Panc1 (cell line): ENCODE measurements at regions not wholly inside any gene's neighbourhood (a gene's known extent, or its start where the extent isn't known, plus 50 kb on each side); places are given as distances from the start of the nearest gene placed in this dataset.

Experiments
- ATAC-seq: fragments of 200-7000 bp; cut with Tn5 transposase; 2 replicates; pipeline ENCODE4 v1.9.1; 2020; ENCODE audit warnings: mild to moderate bottlenecking, moderate library complexity
- BruUV-seq: library from RNA; stranded (reverse); fragments of 400-500 nt; replicated peaks from 2 replicates; lab custom pipeline; 2021; lab: Mats Ljungman, UMichigan
- CTCF ChIA-PET: fragments of 300-600 bp; sonication (Branson Sonifier 250); formaldehyde crosslinking; loops from one replicate; lab custom pipeline; 2022; ENCODE audit warnings: antibody characterized with exemption; lab: Charles Lee
- POLR2A ChIA-PET: fragments of 300-600 bp; sonication (Branson Sonifier 250); formaldehyde crosslinking; loops from one replicate; lab custom pipeline; 2022; ENCODE audit warnings: antibody characterized with exemption; lab: Charles Lee
- DNase-seq: peaks from one replicate; pipeline ENCODE4 v3.0.0-alpha.2; 2010; ENCODE audit warnings: low read depth, low spot score
- H3K27ac ChIP-seq: 2 replicates; pipeline ENCODE4 v1.5.1; 2011; ENCODE audit warnings: mild to moderate bottlenecking, low read length, inconsistent platforms
- H3K27me3 ChIP-seq: fragments of 200-500 bp; sonication (Bioruptor generic); 2 replicates; pipeline ENCODE4 v1.6.0; 2014; ENCODE audit warnings: low read length, inconsistent platforms; ENCODE audit not compliant: control insufficient read depth, insufficient read depth
- H3K36me3 ChIP-seq: fragments of 200-500 bp; sonication (Bioruptor generic); 2 replicates; pipeline ENCODE4 v1.5.1; 2014; ENCODE audit warnings: inconsistent platforms, mild to moderate bottlenecking, low read length, moderate library complexity; ENCODE audit not compliant: control insufficient read depth, insufficient read depth
- H3K4me1 ChIP-seq: 2 replicates; pipeline ENCODE4 v1.5.1; 2011; ENCODE audit warnings: inconsistent platforms, mild to moderate bottlenecking, low read length, moderate library complexity; ENCODE audit not compliant: control insufficient read depth, insufficient read depth
- H3K4me3 ChIP-seq, 2 experiments: 2 replicates each; pipeline ENCODE4 v1.5.1; 2011 to 2012; ENCODE audit warnings: low read depth in 2 of 2, low read length in 2 of 2, mild to moderate bottlenecking in 2 of 2, inconsistent platforms in 1 of 2, moderate library complexity in 1 of 2
- H3K9me3 ChIP-seq: fragments of 200-500 bp; sonication (Bioruptor generic); 2 replicates; pipeline ENCODE4 v1.5.1; 2014; ENCODE audit warnings: low read depth, mild to moderate bottlenecking, inconsistent platforms, low read length, moderate library complexity; ENCODE audit not compliant: control insufficient read depth, insufficient read depth
- POLR2AphosphoS5 ChIP-seq: IDR thresholded peaks from 2 replicates; pipeline ENCODE4 v1.6.1; 2012; ENCODE audit warnings: mild to moderate bottlenecking, low read depth, low read length, moderate library complexity
- SIN3A ChIP-seq: IDR thresholded peaks from 2 replicates; pipeline ENCODE4 v1.6.1; 2012; ENCODE audit warnings: low read depth, mild to moderate bottlenecking, low read length, moderate library complexity, borderline replicate concordance; ENCODE audit not compliant: insufficient read depth
- TCF7L2 ChIP-seq: IDR thresholded peaks from 2 replicates; pipeline ENCODE4 v1.6.1; 2011; ENCODE audit warnings: mild to moderate bottlenecking, low read depth, low read length, inconsistent platforms
- in situ Hi-C: cut with HindIII; loops from 2 replicates; pipeline ENCODE4 v1.10.0; 2016; ENCODE audit warnings: low sequenced_read_pairs, low pct_unique_long_range_greater_than_20kb
- intact Hi-C: fragments of 100-400 bp; cut with micrococcal nuclease; formaldehyde crosslinking; loops from one replicate; pipeline ENCODE4 v1.10.0; 2022; ENCODE audit not compliant: unreplicated experiment
- TF ChIP-seq, protein P1 (sequence below): fragments of 450-650 bp; IDR thresholded peaks from 2 replicates; pipeline ENCODE4 v1.5.1; 2017; ENCODE audit warnings: mild to moderate bottlenecking
- TF ChIP-seq, protein P2 (sequence below), 2 experiments: IDR thresholded peaks; 2 replicates each; pipeline ENCODE4 v1.6.1; 2011 to 2012; ENCODE audit warnings: low read depth in 2 of 2, control low read depth in 1 of 2, low read length in 1 of 2, mild to moderate bottlenecking in 1 of 2, moderate library complexity in 1 of 2; ENCODE audit not compliant: insufficient read depth in 1 of 2

DNA sequence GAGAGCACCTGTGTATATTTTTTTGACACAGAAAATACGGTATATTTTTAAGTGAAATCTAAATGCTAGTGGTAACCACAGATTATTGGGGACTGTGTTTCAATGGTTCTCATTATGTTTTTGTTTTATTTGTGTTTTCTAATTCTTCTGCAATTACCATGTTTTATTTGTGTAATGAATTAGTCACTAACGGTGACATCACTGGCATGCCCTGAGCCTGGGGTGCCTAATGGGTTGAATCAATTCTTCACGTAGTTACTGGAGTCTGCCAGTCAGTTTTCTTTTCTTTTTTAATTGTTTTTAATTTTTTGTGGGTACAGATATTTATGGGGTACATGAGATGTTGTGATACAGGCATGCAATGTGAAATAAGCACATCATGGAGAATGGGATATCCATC lies 168.8 kb downstream of the RELL1 start:
- H3K9me3 ChIP-seq, result no peaks in the 10 kb centered on the region
- no peaks in the 10 kb centered on the region for H3K36me3 ChIP-seq
- in situ Hi-C loops, result no loop called here
- intact Hi-C loops, result no loop called here
- ATAC-seq, result no peak
- no peaks in the 10 kb centered on the region for H3K4me1 ChIP-seq
- H3K4me3 ChIP-seq, result no peak overlapping the region
- H3K27ac ChIP-seq, result no peak overlapping the region
- H3K27me3 ChIP-seq, result no peaks in the 10 kb centered on the region
- ChIA-PET CTCF (no interaction called here), POLR2A (no interaction called here)
- BruUV-seq, result no TSS peak
- no peak for TF ChIP-seq SIN3A
- TF ChIP-seq POLR2AphosphoS5, result no peak
- no peak for TF ChIP-seq TCF7L2
- TF ChIP-seq, protein P1, sequence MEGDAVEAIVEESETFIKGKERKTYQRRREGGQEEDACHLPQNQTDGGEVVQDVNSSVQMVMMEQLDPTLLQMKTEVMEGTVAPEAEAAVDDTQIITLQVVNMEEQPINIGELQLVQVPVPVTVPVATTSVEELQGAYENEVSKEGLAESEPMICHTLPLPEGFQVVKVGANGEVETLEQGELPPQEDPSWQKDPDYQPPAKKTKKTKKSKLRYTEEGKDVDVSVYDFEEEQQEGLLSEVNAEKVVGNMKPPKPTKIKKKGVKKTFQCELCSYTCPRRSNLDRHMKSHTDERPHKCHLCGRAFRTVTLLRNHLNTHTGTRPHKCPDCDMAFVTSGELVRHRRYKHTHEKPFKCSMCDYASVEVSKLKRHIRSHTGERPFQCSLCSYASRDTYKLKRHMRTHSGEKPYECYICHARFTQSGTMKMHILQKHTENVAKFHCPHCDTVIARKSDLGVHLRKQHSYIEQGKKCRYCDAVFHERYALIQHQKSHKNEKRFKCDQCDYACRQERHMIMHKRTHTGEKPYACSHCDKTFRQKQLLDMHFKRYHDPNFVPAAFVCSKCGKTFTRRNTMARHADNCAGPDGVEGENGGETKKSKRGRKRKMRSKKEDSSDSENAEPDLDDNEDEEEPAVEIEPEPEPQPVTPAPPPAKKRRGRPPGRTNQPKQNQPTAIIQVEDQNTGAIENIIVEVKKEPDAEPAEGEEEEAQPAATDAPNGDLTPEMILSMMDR, result no peak
- TF ChIP-seq, protein P2, sequence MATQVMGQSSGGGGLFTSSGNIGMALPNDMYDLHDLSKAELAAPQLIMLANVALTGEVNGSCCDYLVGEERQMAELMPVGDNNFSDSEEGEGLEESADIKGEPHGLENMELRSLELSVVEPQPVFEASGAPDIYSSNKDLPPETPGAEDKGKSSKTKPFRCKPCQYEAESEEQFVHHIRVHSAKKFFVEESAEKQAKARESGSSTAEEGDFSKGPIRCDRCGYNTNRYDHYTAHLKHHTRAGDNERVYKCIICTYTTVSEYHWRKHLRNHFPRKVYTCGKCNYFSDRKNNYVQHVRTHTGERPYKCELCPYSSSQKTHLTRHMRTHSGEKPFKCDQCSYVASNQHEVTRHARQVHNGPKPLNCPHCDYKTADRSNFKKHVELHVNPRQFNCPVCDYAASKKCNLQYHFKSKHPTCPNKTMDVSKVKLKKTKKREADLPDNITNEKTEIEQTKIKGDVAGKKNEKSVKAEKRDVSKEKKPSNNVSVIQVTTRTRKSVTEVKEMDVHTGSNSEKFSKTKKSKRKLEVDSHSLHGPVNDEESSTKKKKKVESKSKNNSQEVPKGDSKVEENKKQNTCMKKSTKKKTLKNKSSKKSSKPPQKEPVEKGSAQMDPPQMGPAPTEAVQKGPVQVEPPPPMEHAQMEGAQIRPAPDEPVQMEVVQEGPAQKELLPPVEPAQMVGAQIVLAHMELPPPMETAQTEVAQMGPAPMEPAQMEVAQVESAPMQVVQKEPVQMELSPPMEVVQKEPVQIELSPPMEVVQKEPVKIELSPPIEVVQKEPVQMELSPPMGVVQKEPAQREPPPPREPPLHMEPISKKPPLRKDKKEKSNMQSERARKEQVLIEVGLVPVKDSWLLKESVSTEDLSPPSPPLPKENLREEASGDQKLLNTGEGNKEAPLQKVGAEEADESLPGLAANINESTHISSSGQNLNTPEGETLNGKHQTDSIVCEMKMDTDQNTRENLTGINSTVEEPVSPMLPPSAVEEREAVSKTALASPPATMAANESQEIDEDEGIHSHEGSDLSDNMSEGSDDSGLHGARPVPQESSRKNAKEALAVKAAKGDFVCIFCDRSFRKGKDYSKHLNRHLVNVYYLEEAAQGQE (IDR thresholded peaks at IDR 0.05; ENCODE audit: insufficient read depth in 1 of 2, low read depth in 2 of 2, low read length in 1 of 2), result no peak
- no peak for DNase-seq

DNA sequence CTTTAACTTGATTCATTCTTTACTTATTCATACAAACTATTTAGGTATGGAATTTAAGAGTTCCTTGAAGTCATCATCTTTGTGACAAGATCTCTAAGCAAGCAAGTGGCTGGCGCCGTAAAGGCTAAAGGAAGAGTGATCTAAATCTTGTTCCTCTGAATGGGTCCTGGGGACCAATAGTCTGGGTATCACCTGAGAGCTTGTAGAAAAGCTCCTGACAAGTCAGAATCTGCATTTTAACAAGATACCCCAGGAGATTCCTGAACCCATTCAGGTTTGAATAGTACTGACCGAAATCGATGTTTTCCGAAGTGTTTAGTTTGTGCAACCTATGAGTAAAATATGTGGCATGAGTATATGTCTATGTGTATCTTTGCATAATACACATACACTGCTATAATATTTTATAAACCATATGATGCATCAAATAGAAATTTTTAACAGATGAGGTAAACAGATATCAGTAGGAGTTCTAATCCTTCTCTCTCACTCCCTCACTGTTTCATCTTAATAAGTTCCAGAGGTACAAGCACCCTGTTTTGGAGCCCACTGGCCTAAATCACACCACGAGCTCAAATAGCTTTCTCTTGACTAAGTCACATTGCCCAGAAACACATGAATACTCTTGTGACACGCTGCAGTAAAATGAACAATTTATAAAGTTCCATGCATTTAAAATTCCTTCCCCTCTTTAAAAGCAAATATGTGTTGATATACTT lies 170.0 kb downstream of the RELL1 start:
- no peak overlapping the region for H3K4me3 ChIP-seq
- in situ Hi-C loops (no loop called here), intact Hi-C loops (no loop called here)
- BruUV-seq, result no TSS peak
- CTCF ChIA-PET, result no interaction called here
- H3K27ac ChIP-seq, result no peak overlapping the region
- DNase-seq (no peak), ATAC-seq (no peak)
- POLR2A ChIA-PET, result interaction anchor here (0.6 kb wide), 1 partner anchor 239 kb away, joined by 8 read pairs; no protein-coding TSS in a partner anchor
- no peaks in the 10 kb centered on the region for H3K4me1 ChIP-seq
- H3K27me3 ChIP-seq, result no peaks in the 10 kb centered on the region
- no peaks in the 10 kb centered on the region for H3K36me3 ChIP-seq
- TF ChIP-seq POLR2AphosphoS5 (no peak), SIN3A (no peak), TCF7L2 (no peak)
- TF ChIP-seq, protein P2 (IDR thresholded peaks at IDR 0.05; ENCODE audit: insufficient read depth in 1 of 2, low read depth in 2 of 2, low read length in 1 of 2), result no peak
- TF ChIP-seq, protein P1, result no peak
- no peaks in the 10 kb centered on the region for H3K9me3 ChIP-seq
